H1 (cell line): ENCODE measurements at regions not wholly inside any gene's neighbourhood (a gene's known extent, or its start where the extent isn't known, plus 50 kb on each side); places are given as distances from the start of the nearest gene placed in this dataset.

Source experiments
- CTCF ChIA-PET: fragments of 300-600 bp; sonication (Branson Sonifier 250); formaldehyde crosslinking; loops from one replicate; lab custom pipeline; 2021; ENCODE audit not compliant: partially characterized antibody; lab: Charles Lee
- POLR2A ChIA-PET: fragments of 300-600 bp; sonication (Branson Sonifier 250); formaldehyde crosslinking; loops from one replicate; lab custom pipeline; 2021; ENCODE audit warnings: inconsistent platforms; ENCODE audit not compliant: partially characterized antibody; lab: Charles Lee
- DNase-seq, 2 experiments: peaks; one replicate each; pipeline versions ENCODE4 v3.0.0 to v3.0.0-alpha.2; 2010 to 2022; ENCODE audit warnings: low spot score in 2 of 2, low read depth in 1 of 2, mixed read lengths in 1 of 2
- FAIRE-seq: peaks from 2 replicates; lab custom pipeline; 2011; peaks lifted over from hg19 to GRCh38; lab: Jason Lieb, UNC
- H2AFZ ChIP-seq: 2 replicates; pipeline ENCODE4 v1.8.1; 2012; ENCODE audit warnings: low read length, inconsistent platforms
- H2AK5ac ChIP-seq: 2 replicates; pipeline ENCODE4 v1.6.1; 2013; ENCODE audit warnings: low read depth, low read length
- H2BK120ac ChIP-seq: replicated peaks from 2 replicates; pipeline ENCODE3; 2013; ENCODE audit warnings: low read depth, low read length, inconsistent platforms
- H2BK12ac ChIP-seq: 2 replicates; pipeline ENCODE4 v1.6.1; 2013; ENCODE audit warnings: low read depth, low read length
- H2BK15ac ChIP-seq: 2 replicates; pipeline ENCODE4 v1.6.1; 2013; ENCODE audit warnings: low read length
- H2BK20ac ChIP-seq: 2 replicates; pipeline ENCODE4 v1.6.1; 2013; ENCODE audit warnings: low read length
- H2BK5ac ChIP-seq: 2 replicates; pipeline ENCODE4 v1.6.1; 2013; ENCODE audit warnings: low read depth, low read length
- H3K14ac ChIP-seq: 2 replicates; pipeline ENCODE4 v1.6.1; 2013; ENCODE audit warnings: inconsistent platforms; ENCODE audit not compliant: insufficient read length
- H3K18ac ChIP-seq: 2 replicates; pipeline ENCODE4 v1.6.1; 2013; ENCODE audit warnings: low read length; ENCODE audit errors: extremely low read depth
- H3K23ac ChIP-seq: 2 replicates; pipeline ENCODE4 v1.6.1; 2013; ENCODE audit warnings: inconsistent platforms; ENCODE audit not compliant: insufficient read length
- H3K23me2 ChIP-seq: 2 replicates; pipeline ENCODE4 v1.6.1; 2013; ENCODE audit warnings: low read depth, low read length
- H3K27ac ChIP-seq: 2 replicates; pipeline ENCODE4 v1.6.1; 2011; ENCODE audit warnings: low read depth, low read length, inconsistent platforms
- H3K27me3 ChIP-seq, 4 experiments: replicated peaks in 1 of 4; 1 replicate in 1 of 4; 2 replicates in 3 of 4; pipeline versions ENCODE4 v1.6.1 to v1.8.1; 2011 to 2013; ENCODE audit warnings: low read length in 3 of 4, mild to moderate bottlenecking in 3 of 4, inconsistent platforms in 2 of 4, mixed read lengths in 2 of 4, moderate library complexity in 1 of 4; ENCODE audit not compliant: control insufficient read depth in 3 of 4, insufficient read depth in 3 of 4; ENCODE audit errors: extremely low read depth in 1 of 4
- H3K36me3 ChIP-seq, 4 experiments: 2 replicates each; pipeline versions ENCODE4 v1.6.1 to v1.8.1; 2011 to 2013; ENCODE audit warnings: mild to moderate bottlenecking in 4 of 4, low read length in 3 of 4, moderate library complexity in 2 of 4, control low read depth in 1 of 4, inconsistent platforms in 1 of 4; ENCODE audit not compliant: insufficient read depth in 4 of 4, control insufficient read depth in 2 of 4
- H3K4ac ChIP-seq: replicated peaks from 2 replicates; pipeline ENCODE3; 2013; ENCODE audit warnings: low read length, low read depth, mixed read lengths, inconsistent platforms; ENCODE audit not compliant: insufficient read length
- H3K4me1 ChIP-seq, 4 experiments: replicated peaks in 1 of 4; 1 replicate in 1 of 4; 2 replicates in 3 of 4; pipeline versions ENCODE4 v1.6.1 to v1.8.1; 2011 to 2013; ENCODE audit warnings: low read length in 3 of 4, inconsistent platforms in 2 of 4, mixed read lengths in 1 of 4; ENCODE audit not compliant: insufficient read depth in 4 of 4, control insufficient read depth in 3 of 4
- H3K4me2 ChIP-seq, 2 experiments: 2 replicates each; pipeline versions ENCODE4 v1.6.1 to v1.8.1; 2011 to 2013; ENCODE audit warnings: low read depth in 2 of 2, low read length in 2 of 2, control low read depth in 1 of 2, inconsistent platforms in 1 of 2, mild to moderate bottlenecking in 1 of 2; ENCODE audit not compliant: insufficient read depth in 1 of 2
- H3K4me3 ChIP-seq, 4 experiments: fragments of 200-600, 300-600 bp in 1 of 4; sonication (generic), shearing (Covaris generic), sonication (Bioruptor Twin) in 1 of 4; 2 replicates each; pipeline versions ENCODE4 v1.5.1 to v1.8.1; 2011 to 2016; ENCODE audit warnings: low read length in 4 of 4, low read depth in 3 of 4, control low read depth in 2 of 4, inconsistent platforms in 2 of 4, mild to moderate bottlenecking in 2 of 4, mixed read lengths in 1 of 4, moderate library complexity in 1 of 4; ENCODE audit not compliant: insufficient read depth in 2 of 4; ENCODE audit errors: extremely low read depth in 1 of 4
- H3K56ac ChIP-seq: replicated peaks from 2 replicates; pipeline ENCODE3; 2013; ENCODE audit warnings: low read depth, mild to moderate bottlenecking, mixed read lengths, low read length, inconsistent platforms; ENCODE audit not compliant: insufficient read length
- H3K79me1 ChIP-seq: 2 replicates; pipeline ENCODE4 v1.6.1; 2013; ENCODE audit warnings: low read depth, low read length, control low read depth
- H3K79me2 ChIP-seq, 2 experiments: 2 replicates each; pipeline versions ENCODE4 v1.6.1 to v1.8.1; 2012 to 2013; ENCODE audit warnings: low read length in 2 of 2, mild to moderate bottlenecking in 2 of 2, inconsistent platforms in 1 of 2; ENCODE audit not compliant: insufficient read depth in 2 of 2, control insufficient read depth in 1 of 2
- H3K9ac ChIP-seq, 4 experiments: replicated peaks in 1 of 4; 1 replicate in 1 of 4; 2 replicates in 3 of 4; pipeline versions ENCODE4 v1.6.1 to v1.8.1; 2011 to 2013; ENCODE audit warnings: low read depth in 3 of 4, low read length in 3 of 4, control low read depth in 2 of 4, mild to moderate bottlenecking in 2 of 4, moderate library complexity in 2 of 4, inconsistent platforms in 1 of 4; ENCODE audit errors: extremely low read depth in 1 of 4
- H3K9me3 ChIP-seq, 2 experiments: 2 replicates each; pipeline versions ENCODE4 v1.6.1 to v1.8.1; 2012 to 2013; ENCODE audit warnings: mild to moderate bottlenecking in 2 of 2, moderate library complexity in 2 of 2, control low read depth in 1 of 2, inconsistent platforms in 1 of 2, low read depth in 1 of 2, low read length in 1 of 2, mixed read lengths in 1 of 2; ENCODE audit not compliant: insufficient read depth in 2 of 2
- H4K20me1 ChIP-seq, 2 experiments: replicated peaks in 1 of 2; 2 replicates each; pipeline versions ENCODE3 to v1.8.1; 2011 to 2013; ENCODE audit warnings: inconsistent platforms in 2 of 2, low read length in 2 of 2, mild to moderate bottlenecking in 1 of 2; ENCODE audit not compliant: insufficient read depth in 2 of 2, control insufficient read depth in 1 of 2
- H4K5ac ChIP-seq: 2 replicates; pipeline ENCODE4 v1.6.1; 2013; ENCODE audit warnings: low read length, low read depth, mixed read lengths, inconsistent platforms; ENCODE audit not compliant: insufficient read length
- H4K8ac ChIP-seq: 2 replicates; pipeline ENCODE4 v1.8.0; 2013; ENCODE audit warnings: mild to moderate bottlenecking, moderate library complexity, low read length, inconsistent platforms; ENCODE audit not compliant: insufficient read depth; ENCODE audit errors: extremely low read depth
- H4K91ac ChIP-seq: replicated peaks from 2 replicates; pipeline ENCODE3; 2013; ENCODE audit warnings: low read length, mixed read lengths, inconsistent platforms; ENCODE audit not compliant: insufficient read length
- CBX5 ChIP-seq: fragments of 300-800, 300-1000 bp; sonication (generic); IDR thresholded peaks from 2 replicates; pipeline ENCODE4 v1.7.1; 2016; ENCODE audit warnings: antibody characterized with exemption, low read length, low read depth
- CBX8 ChIP-seq: fragments of 300-800, 300-1000 bp; sonication (generic); IDR thresholded peaks from 2 replicates; pipeline ENCODE4 v1.7.1; 2016; ENCODE audit warnings: low read depth, low read length, borderline replicate concordance
- EP300 ChIP-seq, 2 experiments: IDR thresholded peaks; 1 replicate in 1 of 2; 2 replicates in 1 of 2; pipeline ENCODE4 v1.6.1; 2011 to 2012; ENCODE audit warnings: low read depth in 2 of 2, low read length in 2 of 2, mild to moderate bottlenecking in 2 of 2, borderline replicate concordance in 1 of 2, inconsistent platforms in 1 of 2, moderate library complexity in 1 of 2
- FOSL1 ChIP-seq: IDR thresholded peaks from 2 replicates; pipeline ENCODE4 v1.6.1; 2011; ENCODE audit warnings: mild to moderate bottlenecking, low read depth, low read length, moderate library complexity; ENCODE audit not compliant: insufficient read depth
- GABPA ChIP-seq: IDR thresholded peaks from 2 replicates; pipeline ENCODE4 v1.6.1; 2011; ENCODE audit warnings: mild to moderate bottlenecking, low read length, moderate library complexity, borderline replicate concordance; ENCODE audit not compliant: insufficient read depth
- HDAC6 ChIP-seq: IDR thresholded peaks from one replicate; pipeline ENCODE4 v1.7.1; 2012; ENCODE audit warnings: low read depth, mild to moderate bottlenecking, inconsistent platforms, low read length, moderate library complexity
- KDM1A ChIP-seq: fragments of 200-600, 300-600 bp; sonication (generic); IDR thresholded peaks from 2 replicates; pipeline ENCODE4 v1.7.1; 2016; ENCODE audit warnings: mild to moderate bottlenecking, low read length, borderline replicate concordance
- KDM4A ChIP-seq: IDR thresholded peaks from one replicate; pipeline ENCODE4 v1.7.1; 2012; ENCODE audit warnings: low read depth, mild to moderate bottlenecking, moderate library complexity, low read length, inconsistent platforms; ENCODE audit not compliant: severe bottlenecking
- MAFK ChIP-seq: IDR thresholded peaks from 2 replicates; pipeline ENCODE4 v1.6.1; 2012; ENCODE audit warnings: low read depth, mild to moderate bottlenecking, improper control_type of control experiment, low read length
- POLR2AphosphoS5 ChIP-seq: IDR thresholded peaks from 2 replicates; pipeline ENCODE4 v1.6.1; 2011; ENCODE audit warnings: low read depth, low read length
- SP4 ChIP-seq: IDR thresholded peaks from 2 replicates; pipeline ENCODE4 v1.6.1; 2012; ENCODE audit warnings: low read length, inconsistent platforms
- YY1 ChIP-seq: IDR thresholded peaks from 2 replicates; pipeline ENCODE4 v1.6.1; 2011; ENCODE audit warnings: low read depth, mild to moderate bottlenecking, low read length
- WGBS, 2 experiments: shearing (Covaris generic) in 1 of 2; methylation state at CpG; one replicate each; pipeline versions ENCODE4 v1.1.6 to v1.1.7; 2013 to 2015; ENCODE audit warnings: low lambda C conversion rate in 2 of 2, mixed read lengths in 2 of 2, inconsistent platforms in 1 of 2, low coverage in 1 of 2, missing lambda C conversion rate in 1 of 2; ENCODE audit not compliant: insufficient replicate concordance in 2 of 2, insufficient coverage in 1 of 2, insufficient read length in 1 of 2; ENCODE audit errors: extremely low coverage in 1 of 2, missing lambda C conversion rate in 1 of 2; 5-methylcytosine and 5-hydroxymethylcytosine counted together
- TF ChIP-seq, protein P1 (sequence below): IDR thresholded peaks from 2 replicates; pipeline ENCODE4 v1.6.1; 2012; ENCODE audit warnings: inconsistent platforms

GRCh38 chr16:54687043-54687899 lies 243.4 kb upstream of the IRX5 start:
- H3K4me1 ChIP-seq, result peaks cover 0 to 6% (median 4%) of the 10 kb centered on the region in 4 experiments; a peak in 3 of 7 replicates
- H3K36me3 ChIP-seq, result no peaks in the 10 kb centered on the region
- no peak overlapping the region for H3K14ac ChIP-seq
- FAIRE-seq, result no peak
- no peak overlapping the region for H3K4ac ChIP-seq
- H2BK12ac ChIP-seq, result no peak overlapping the region
- no peak overlapping the region for H3K4me3 ChIP-seq
- no peak overlapping the region for H2BK120ac ChIP-seq
- no peak overlapping the region for H4K5ac ChIP-seq
- no peak overlapping the region for H2BK5ac ChIP-seq
- no peak overlapping the region for H3K56ac ChIP-seq
- H4K91ac ChIP-seq, result no peak overlapping the region
- ChIA-PET CTCF (no interaction called here), POLR2A (no interaction called here)
- peaks cover 3% of the 10 kb centered on the region; the same call in 1 of the 2 replicates for H3K23me2 ChIP-seq
- WGBS, 2 experiments, result 90% methylated on average over 8 of the region's 8 CpGs; no CpG with 5 or more reads in 1 of the 2 experiments
- no peaks in the 10 kb centered on the region for H3K9me3 ChIP-seq
- no peak overlapping the region for H2BK15ac ChIP-seq
- no peaks in the 10 kb centered on the region for H3K79me1 ChIP-seq
- no peaks in the 10 kb centered on the region for H3K79me2 ChIP-seq
- no peak overlapping the region for H2AK5ac ChIP-seq
- H3K27me3 ChIP-seq, result no peaks in the 10 kb centered on the region
- DNase-seq, result no peak
- no peak overlapping the region for H3K18ac ChIP-seq
- no peak overlapping the region for H3K23ac ChIP-seq
- no peak overlapping the region for H3K9ac ChIP-seq
- H2AFZ ChIP-seq, result no peak overlapping the region
- H4K20me1 ChIP-seq, result no peaks in the 10 kb centered on the region
- H3K4me2 ChIP-seq, result no peak overlapping the region
- H3K27ac ChIP-seq, result no peak overlapping the region
- H4K8ac ChIP-seq, result no peak overlapping the region
- H2BK20ac ChIP-seq, result no peak overlapping the region
- no peak for TF ChIP-seq EP300 (IDR thresholded peaks at IDR 0.05; ENCODE audit: borderline replicate concordance in 1 of 2, low read depth in 2 of 2, low read length in 2 of 2)
- no peak for TF ChIP-seq CBX5
- no peak for TF ChIP-seq CBX8
- no peak for TF ChIP-seq POLR2AphosphoS5
- no peak for TF ChIP-seq MAFK
- no peak for TF ChIP-seq SP4
- TF ChIP-seq KDM4A, result no peak
- TF ChIP-seq FOSL1, result no peak
- TF ChIP-seq YY1, result no peak
- TF ChIP-seq, protein P1, sequence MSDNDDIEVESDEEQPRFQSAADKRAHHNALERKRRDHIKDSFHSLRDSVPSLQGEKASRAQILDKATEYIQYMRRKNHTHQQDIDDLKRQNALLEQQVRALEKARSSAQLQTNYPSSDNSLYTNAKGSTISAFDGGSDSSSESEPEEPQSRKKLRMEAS, result no peak
- TF ChIP-seq HDAC6, result no peak
- no peak for TF ChIP-seq GABPA
- no peak for TF ChIP-seq KDM1A
